ENCODE measurements at regions not wholly inside any gene's neighbourhood (a gene's known extent, or its start where the extent isn't known, plus 50 kb on each side); places are given as distances from the start of the nearest gene placed in this dataset.

DNA sequence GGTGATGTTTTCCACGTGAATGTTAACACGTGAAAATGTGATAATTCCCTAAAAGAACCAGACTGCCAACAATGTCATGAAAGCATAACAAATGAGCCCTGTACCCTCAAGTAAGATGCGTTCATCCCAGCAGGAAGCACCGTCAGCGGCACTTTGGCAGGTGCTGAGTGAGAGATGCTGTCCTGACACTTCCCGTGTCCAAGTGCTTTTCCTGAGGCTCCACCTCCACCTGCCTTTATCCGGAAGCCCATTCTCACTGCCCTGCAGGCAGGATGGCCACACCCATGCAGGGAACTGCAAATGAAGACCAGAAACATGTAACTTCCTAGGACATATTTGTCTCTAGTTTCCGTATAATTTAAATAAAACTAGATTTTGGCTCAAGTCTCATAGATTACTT, 238.0 kb upstream of the IRX2 start:
- no peaks in the 10 kb centered on the region for H3K9me3 ChIP-seq
- 58 to 72% methylated on average over 8 of the region's 8 CpGs for WGBS, 2 donors
- no peaks in the 10 kb centered on the region for H3K36me3 ChIP-seq
- no peak overlapping the region for H3K4me3 ChIP-seq
- no peak for TF ChIP-seq EP300 (IDR thresholded peaks at IDR 0.05)
- TF ChIP-seq, protein P1, sequence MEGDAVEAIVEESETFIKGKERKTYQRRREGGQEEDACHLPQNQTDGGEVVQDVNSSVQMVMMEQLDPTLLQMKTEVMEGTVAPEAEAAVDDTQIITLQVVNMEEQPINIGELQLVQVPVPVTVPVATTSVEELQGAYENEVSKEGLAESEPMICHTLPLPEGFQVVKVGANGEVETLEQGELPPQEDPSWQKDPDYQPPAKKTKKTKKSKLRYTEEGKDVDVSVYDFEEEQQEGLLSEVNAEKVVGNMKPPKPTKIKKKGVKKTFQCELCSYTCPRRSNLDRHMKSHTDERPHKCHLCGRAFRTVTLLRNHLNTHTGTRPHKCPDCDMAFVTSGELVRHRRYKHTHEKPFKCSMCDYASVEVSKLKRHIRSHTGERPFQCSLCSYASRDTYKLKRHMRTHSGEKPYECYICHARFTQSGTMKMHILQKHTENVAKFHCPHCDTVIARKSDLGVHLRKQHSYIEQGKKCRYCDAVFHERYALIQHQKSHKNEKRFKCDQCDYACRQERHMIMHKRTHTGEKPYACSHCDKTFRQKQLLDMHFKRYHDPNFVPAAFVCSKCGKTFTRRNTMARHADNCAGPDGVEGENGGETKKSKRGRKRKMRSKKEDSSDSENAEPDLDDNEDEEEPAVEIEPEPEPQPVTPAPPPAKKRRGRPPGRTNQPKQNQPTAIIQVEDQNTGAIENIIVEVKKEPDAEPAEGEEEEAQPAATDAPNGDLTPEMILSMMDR (IDR thresholded peaks at IDR 0.05) = no peak
- TF ChIP-seq POLR2A (IDR thresholded peaks at IDR 0.05) = no peak
- TF ChIP-seq POLR2AphosphoS5 (IDR thresholded peaks at IDR 0.05) = no peak
- no peaks in the 10 kb centered on the region for H3K27me3 ChIP-seq
- DNase-seq = no peak
- H3K4me1 ChIP-seq = no peaks in the 10 kb centered on the region
- no peak overlapping the region for H3K27ac ChIP-seq
- intact Hi-C loops (cut with DNase I) = no loop called here

DNA sequence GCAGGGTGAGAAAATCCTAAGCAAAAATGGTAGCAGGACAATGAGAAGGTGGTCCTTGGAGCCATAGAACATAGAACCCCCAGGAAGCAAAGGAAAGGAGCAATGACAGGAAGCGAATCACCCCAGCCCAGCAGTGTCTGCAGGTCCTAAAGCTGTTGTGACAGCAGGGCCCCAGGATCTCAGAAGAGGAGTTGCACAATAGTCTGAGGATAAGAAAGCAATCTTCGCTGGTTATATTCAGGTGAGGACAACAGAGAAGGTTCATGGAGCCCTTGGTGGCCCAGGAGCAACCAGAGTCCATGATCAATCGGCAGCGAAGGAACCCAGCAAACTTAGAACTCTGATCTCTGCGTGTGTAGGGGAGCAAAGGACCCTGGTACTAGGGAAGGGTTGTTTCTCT, 234.8 kb upstream of the IRX2 start:
- no peak for DNase-seq
- no peaks in the 10 kb centered on the region for H3K4me1 ChIP-seq
- H3K27me3 ChIP-seq = no peaks in the 10 kb centered on the region
- no peak overlapping the region for H3K27ac ChIP-seq
- intact Hi-C loops (cut with DNase I) = no loop called here
- H3K36me3 ChIP-seq = no peaks in the 10 kb centered on the region
- 87 to 90% methylated on average over 5 of the region's 5 CpGs for WGBS, 2 donors
- TF ChIP-seq EP300 (IDR thresholded peaks at IDR 0.05) = no peak
- no peak for TF ChIP-seq POLR2AphosphoS5 (IDR thresholded peaks at IDR 0.05)
- no peak for TF ChIP-seq POLR2A (IDR thresholded peaks at IDR 0.05)
- TF ChIP-seq, protein P1 (IDR thresholded peaks at IDR 0.05) = no peak
- no peaks in the 10 kb centered on the region for H3K9me3 ChIP-seq
- no peak overlapping the region for H3K4me3 ChIP-seq

- H3K27me3 ChIP-seq = no peaks in the 10 kb centered on the region
- no peak overlapping the region for H3K27ac ChIP-seq
- H3K36me3 ChIP-seq = no peaks in the 10 kb centered on the region
- H3K9me3 ChIP-seq = no peaks in the 10 kb centered on the region
- no peak for DNase-seq
- no peak for TF ChIP-seq POLR2A (IDR thresholded peaks at IDR 0.05)
- no peaks in the 10 kb centered on the region for H3K4me1 ChIP-seq
- intact Hi-C loops (cut with DNase I) = no loop called here
- no peak overlapping the region for H3K4me3 ChIP-seq
- 68 to 69% methylated on average over 3 of the region's 3 CpGs for WGBS, 2 donors
Observed at GRCh38 chr5:2985718-2986117, 234.2 kb upstream of the IRX2 start.

DNA sequence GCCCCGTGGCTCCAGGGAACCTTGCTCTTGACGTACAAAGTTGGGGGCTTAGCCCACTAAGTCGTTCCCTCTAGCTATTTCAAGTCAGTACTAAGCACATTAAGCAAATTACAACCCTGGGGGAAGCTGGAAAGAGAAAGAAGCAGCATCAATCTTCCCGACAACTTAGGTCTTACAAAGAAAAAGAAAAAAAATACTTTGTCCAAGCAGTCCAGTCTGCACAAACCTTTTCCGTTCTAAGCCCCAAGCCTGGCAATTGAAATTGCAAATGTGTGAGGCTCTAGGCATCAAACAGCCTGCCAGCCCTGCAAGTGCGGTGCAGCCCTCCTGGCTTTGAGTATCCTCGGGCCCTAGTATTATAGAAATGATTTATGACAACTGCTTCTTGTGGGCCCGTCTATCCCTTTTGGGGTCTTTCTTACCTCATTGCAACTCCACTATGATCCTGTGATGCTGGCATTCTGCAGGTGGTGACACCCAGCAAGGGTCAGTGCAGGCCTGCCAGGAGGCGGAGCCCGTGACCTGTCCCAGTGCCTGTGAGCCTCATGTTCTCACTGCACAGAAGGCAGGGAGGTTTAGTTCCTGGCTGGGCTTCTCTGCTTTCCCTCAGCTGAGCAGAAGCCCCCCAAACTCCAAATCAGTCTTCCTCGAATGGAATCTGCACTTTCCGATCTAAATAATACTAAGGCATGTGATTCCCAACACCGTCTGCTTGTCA, 232.3 kb upstream of the IRX2 start:
- Histone ChIP-seq H3K36me3 (no peaks in the 10 kb centered on the region), H3K27ac (no peak overlapping the region), H3K9me3 (no peaks in the 10 kb centered on the region), H3K4me3 (no peak overlapping the region), H3K4me1 (no peaks in the 10 kb centered on the region), H3K27me3 (no peaks in the 10 kb centered on the region)
- no peak for DNase-seq
- TF ChIP-seq EP300 (IDR thresholded peaks at IDR 0.05) (no peak), POLR2AphosphoS5 (IDR thresholded peaks at IDR 0.05) (no peak), POLR2A (IDR thresholded peaks at IDR 0.05) (no peak)
- TF ChIP-seq, protein P1 (IDR thresholded peaks at IDR 0.05) = no peak
- 70 to 75% methylated on average over 13 of the region's 13 CpGs for WGBS, 2 donors
- intact Hi-C loops (cut with DNase I) = no loop called here

DNA sequence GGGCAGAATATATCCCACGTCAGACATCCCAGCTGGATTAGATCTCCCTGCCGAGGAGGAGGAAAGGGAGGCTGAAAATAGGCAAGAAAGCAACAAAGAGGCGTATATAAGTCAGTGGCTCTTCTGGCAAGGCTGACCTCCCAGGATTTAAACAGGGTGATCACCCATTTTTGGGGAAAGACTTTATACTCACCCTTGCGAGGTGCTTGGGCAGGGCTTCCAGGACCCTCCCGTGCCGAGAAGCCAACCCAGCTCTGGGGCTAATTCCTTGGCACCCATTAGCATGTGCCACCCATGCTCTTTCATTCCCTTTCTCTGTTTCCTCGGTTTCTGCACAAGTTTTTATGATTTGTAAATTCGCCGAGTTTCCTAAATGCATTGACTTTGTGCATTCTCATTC, 230.2 kb upstream of the IRX2 start:
- H3K27me3 ChIP-seq = no peaks in the 10 kb centered on the region
- H3K36me3 ChIP-seq = no peaks in the 10 kb centered on the region
- intact Hi-C loops (cut with DNase I) = no loop called here
- 86 to 87% methylated on average over 9 of the region's 9 CpGs for WGBS, 2 donors
- H3K4me3 ChIP-seq = no peak overlapping the region
- no peak for DNase-seq
- no peak overlapping the region for H3K27ac ChIP-seq
- no peak for TF ChIP-seq EP300 (IDR thresholded peaks at IDR 0.05)
- no peak for TF ChIP-seq POLR2A (IDR thresholded peaks at IDR 0.05)
- TF ChIP-seq, protein P1 (IDR thresholded peaks at IDR 0.05) = no peak
- no peak for TF ChIP-seq POLR2AphosphoS5 (IDR thresholded peaks at IDR 0.05)
- no peaks in the 10 kb centered on the region for H3K4me1 ChIP-seq
- no peaks in the 10 kb centered on the region for H3K9me3 ChIP-seq

Measured in sigmoid colon (tissue), 6 donors.